IPS-18c (cell line): ENCODE measurements at regions not wholly inside any gene's neighbourhood (a gene's known extent, or its start where the extent isn't known, plus 50 kb on each side); places are given as distances from the start of the nearest gene placed in this dataset.
"Not testable (repeated sequence)": the region's sequence is repeated elsewhere in the genome, so short reads cannot be mapped to it uniquely, and the experiment has no call there.

Experiments used
- H3K4me3 ChIP-seq: 2 replicates; pipeline ENCODE4 v1.7.0; 2013; ENCODE audit warnings: low read depth, mild to moderate bottlenecking, low read length, moderate library complexity; ENCODE audit not compliant: insufficient read depth
- H3K9me3 ChIP-seq: one replicate; pipeline ENCODE4 v1.6.1; 2013; ENCODE audit warnings: mild to moderate bottlenecking, low read length, moderate library complexity; ENCODE audit not compliant: control insufficient read depth, insufficient read depth

GRCh38 chr1:223022641-223023473 is 120.2 kb downstream of the TLR5 start:
- H3K9me3 ChIP-seq = no peaks in the 10 kb centered on the region
- H3K4me3 ChIP-seq = 0 out of 2 replicates have a peak overlapping the region, but pooled peaks have one; percentile 32

DNA sequence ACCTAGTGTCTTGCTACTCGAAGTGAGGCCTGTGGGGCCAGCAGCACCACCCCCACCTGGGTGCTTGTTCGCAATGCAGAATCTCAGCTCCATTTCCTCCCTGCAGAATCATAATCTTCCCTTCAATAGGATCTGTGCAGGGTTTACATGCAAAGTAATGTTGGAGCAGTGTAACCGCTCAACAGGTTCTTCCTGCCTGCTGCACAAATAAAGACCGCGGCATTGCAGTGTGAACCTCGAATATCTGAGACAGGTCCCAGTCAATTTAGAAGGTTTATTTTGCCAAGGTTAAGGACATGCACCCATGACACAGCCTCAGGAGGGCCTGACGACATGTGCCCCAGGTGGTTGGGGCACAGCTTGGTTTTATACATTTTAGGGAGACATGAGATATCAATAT is 119.2 kb downstream of the TLR5 start:
- peak overlapping the region; percentile 32; the same call in 1 of the 2 replicates for H3K4me3 ChIP-seq
- H3K9me3 ChIP-seq = no peaks in the 10 kb centered on the region

- H3K9me3 ChIP-seq, H3K4me3 ChIP-seq: not testable (repeated sequence)
These were observed 118.6 kb downstream of the TLR5 start for GRCh38 chr1:223024486-223024885.

GRCh38 chr1:223025190-223025734 is 117.8 kb downstream of the TLR5 start:
- not testable (repeated sequence) for H3K4me3 ChIP-seq

DNA sequence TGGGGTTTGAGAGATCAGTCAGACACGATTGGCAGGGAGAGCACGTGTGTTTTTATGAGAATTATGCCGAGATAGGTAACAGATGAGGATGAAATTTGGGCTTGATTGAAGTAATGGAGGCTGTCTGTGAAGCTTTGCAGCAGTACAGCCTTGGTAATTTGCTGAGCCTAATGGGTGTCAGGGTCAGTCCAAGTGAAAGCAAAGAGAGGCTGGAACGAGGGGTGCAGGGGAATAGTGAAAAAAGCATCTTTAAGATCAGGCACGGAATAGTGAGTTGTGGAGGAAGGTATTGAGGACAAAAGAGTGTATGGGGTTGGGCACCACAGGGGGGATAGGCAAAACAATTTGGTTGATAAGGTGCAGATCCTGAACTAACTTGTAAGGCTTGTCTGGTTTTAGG is 116.4 kb downstream of the TLR5 start:
- H3K4me3 ChIP-seq = peak overlapping the region; percentile 36; the same call in 1 of the 2 replicates

More at GRCh38 chr1:223025190-223025734, 117.8 kb downstream of the TLR5 start:
- not testable (repeated sequence) for H3K9me3 ChIP-seq

DNA sequence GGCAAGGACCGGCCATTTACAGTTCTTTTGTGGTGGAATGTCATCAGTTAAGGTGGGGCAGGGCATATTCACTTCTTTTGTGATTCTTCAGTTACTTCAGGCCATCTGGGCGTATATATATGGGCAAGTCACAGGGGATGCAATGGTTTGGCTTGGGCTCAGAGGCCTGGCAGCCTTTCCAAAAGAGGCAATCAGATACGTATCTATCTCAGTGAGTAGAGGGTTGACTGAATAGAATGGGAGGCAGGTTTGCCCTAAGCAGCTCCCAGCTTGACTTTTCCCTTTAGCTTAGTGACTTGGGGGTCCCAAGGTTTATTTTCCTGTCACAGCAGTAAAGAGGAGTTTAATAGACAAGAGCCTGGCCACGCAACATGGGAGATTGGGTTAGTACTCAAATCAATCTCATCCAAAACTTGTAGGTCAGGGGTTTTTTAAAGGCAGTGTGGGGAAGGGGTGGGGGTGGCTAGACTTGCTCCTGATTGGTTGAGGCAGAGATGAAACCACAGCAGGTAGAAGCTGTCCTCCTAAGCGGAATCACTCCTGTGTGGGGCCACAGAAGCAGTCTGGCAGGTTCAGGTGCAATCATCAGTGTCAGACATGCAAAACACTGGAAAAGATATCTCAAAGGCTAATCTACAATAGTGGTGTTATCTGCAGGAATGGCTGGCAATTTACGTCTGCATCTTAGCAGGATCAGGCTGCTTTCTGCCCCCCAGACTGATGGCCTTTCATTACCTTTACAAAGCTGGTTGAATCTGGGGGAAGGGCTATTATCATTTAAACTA is 112.9 kb downstream of the TLR5 start:
- H3K9me3 ChIP-seq = no peaks in the 10 kb centered on the region
- peak overlapping the region; percentile 47 for H3K4me3 ChIP-seq

More for the DNA sequence above, 116.4 kb downstream of the TLR5 start:
- not testable (repeated sequence) for H3K9me3 ChIP-seq

GRCh38 chr1:223030871-223031400 is 112.1 kb downstream of the TLR5 start:
- Histone ChIP-seq H3K4me3 (peak overlapping the region; percentile 36), H3K9me3 (no peaks in the 10 kb centered on the region)

- Histone ChIP-seq H3K9me3 (no peaks in the 10 kb centered on the region), H3K4me3 (no peak overlapping the region)
These were observed 111.1 kb downstream of the TLR5 start for GRCh38 chr1:223031733-223032601.

DNA sequence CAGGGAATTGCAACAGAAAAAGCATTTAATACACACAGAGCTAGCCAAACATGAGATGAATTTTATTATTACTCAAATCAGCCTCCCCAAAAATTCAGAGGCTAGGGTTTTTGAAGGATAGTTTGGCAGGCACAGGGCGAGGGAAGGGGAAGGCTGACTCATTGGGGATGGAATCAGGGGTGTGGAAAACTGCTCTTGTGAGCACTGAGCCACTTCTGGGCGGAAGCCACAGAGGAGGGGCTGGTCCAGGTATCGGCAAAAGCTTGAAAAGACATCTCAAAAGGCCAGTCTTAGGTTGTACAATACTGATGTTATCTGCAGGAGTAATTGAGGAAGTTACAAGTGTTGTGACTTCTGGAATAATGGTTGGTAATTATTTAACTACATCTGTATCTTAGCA is 109.4 kb downstream of the TLR5 start:
- Histone ChIP-seq H3K9me3 (no peaks in the 10 kb centered on the region), H3K4me3 (no peak overlapping the region)

GRCh38 chr1:223034270-223034798 is 108.7 kb downstream of the TLR5 start:
- Histone ChIP-seq H3K4me3 (no peak overlapping the region), H3K9me3 (no peaks in the 10 kb centered on the region)

DNA sequence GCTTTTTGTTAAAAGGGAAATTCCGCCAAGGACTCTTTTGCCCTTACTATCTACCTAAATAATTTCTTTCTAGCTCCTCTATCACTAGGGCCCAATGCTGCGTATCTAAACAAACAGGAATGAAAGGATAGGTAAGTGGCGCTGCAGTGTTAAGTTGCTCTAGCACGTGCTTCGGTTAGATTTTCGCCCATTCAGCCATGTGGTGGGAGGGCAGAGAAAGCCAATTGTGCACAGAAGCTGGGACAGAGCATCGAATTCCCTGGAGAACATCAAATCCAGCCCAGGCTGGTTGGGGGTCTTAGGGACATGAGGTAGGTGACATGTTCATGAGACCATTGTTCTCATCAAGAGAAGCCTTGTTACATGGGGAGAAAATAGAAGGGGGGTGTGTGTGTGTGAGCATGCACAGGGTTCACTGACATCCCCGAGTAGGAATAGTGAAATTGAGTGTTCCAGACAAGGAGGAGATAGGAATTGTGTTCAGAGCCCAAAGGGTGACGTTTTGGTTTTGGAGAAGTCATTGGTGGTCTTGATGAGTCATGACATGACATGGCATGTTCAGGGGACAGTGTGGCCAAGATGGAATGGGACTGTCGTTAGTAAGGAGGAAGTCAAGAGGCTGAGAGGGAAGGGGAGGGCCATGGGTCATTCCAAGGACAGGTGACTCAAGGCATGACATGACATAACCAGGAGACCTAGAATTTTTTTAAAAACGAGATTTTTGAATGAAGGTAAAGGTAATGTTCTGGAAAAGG is 107.1 kb downstream of the TLR5 start:
- no peak overlapping the region for H3K4me3 ChIP-seq
- no peaks in the 10 kb centered on the region for H3K9me3 ChIP-seq

DNA sequence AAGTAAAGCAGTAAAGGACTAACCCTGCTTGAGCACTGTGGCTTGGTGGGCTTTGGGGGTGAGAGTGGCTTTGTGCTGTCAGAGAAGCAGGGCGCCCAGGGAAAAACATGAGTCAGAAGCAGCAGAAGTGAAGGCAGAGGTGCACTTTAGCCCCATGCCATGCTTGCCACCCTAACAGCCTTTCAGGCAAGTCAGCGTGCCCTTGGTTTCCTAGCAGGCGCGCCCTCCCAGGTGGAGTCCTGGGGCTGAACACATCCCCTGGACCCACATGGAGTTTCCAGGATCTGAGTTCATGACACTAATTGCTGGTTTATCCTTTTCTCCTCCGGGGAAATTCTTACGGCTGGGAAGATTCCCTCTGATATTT is 106.6 kb downstream of the TLR5 start:
- Histone ChIP-seq H3K4me3 (no peak overlapping the region), H3K9me3 (no peaks in the 10 kb centered on the region)

- Histone ChIP-seq H3K4me3 (no peak overlapping the region), H3K9me3 (no peaks in the 10 kb centered on the region)
These were observed 105.2 kb downstream of the TLR5 start for GRCh38 chr1:223037845-223038244.

DNA sequence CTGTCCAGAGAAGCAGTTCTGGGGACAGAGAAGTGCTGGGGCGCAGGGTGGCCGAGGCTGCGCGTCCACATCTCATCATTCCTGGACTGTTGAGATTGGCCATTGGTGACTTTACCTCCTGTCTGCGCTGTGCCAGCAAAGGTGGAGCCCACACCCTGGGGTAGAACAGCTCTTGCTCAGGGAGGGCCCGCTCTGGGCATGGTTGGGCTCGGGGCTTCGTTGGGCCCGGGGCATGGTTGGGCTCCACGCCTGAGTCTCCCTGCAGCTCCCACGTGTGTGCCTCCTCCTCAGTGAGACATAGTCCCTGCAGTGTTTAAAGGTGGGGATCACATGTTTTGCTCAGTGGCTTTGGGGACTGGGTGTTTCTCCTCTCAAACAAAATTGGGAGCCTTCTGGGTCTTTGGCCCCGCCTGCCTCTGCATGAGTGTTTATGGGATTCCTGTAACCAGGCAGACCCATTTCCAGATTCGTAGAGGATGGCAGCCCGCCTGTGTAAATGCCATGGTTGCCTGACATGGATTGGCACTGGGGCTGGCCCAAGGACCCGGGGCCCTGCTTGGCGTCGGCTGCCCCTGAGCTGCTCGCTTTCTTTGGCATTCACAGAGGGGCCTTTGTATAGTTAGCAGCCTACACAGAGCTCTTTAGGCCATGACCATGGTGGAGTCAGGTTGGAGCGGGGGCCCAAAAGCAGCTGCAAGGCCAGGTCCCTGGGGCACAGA is 104.6 kb downstream of the TLR5 start:
- H3K9me3 ChIP-seq = no peaks in the 10 kb centered on the region
- no peak overlapping the region for H3K4me3 ChIP-seq

- Histone ChIP-seq H3K4me3 (no peak overlapping the region), H3K9me3 (no peaks in the 10 kb centered on the region)
These were observed 103.1 kb downstream of the TLR5 start for GRCh38 chr1:223039990-223040389.
